Gastroesophageal sphincter (tissue), 4 donors: ENCODE measurements at regions not wholly inside any gene's neighbourhood (a gene's known extent, or its start where the extent isn't known, plus 50 kb on each side); places are given as distances from the start of the nearest gene placed in this dataset.

Experiments used
- ATAC-seq: fragments of 150-250 bp; one replicate; pipeline ENCODE4 v1.9.1; 2016; ENCODE audit warnings: mild to moderate bottlenecking, moderate library complexity
- H3K27ac ChIP-seq, 4 donors: fragments of 200-600 bp; sonication (generic) in 3 of 4; 1 replicate in 3 of 4; 2 replicates in 1 of 4; pipeline ENCODE4 v1.5.1; 2016 to 2019
- H3K27me3 ChIP-seq: fragments of 200-600 bp; sonication (generic); one replicate; pipeline ENCODE4 v1.5.1; 2019
- H3K36me3 ChIP-seq, 2 donors: fragments of 200-600 bp; sonication (generic); one replicate each; pipeline ENCODE4 v1.5.1; 2019; ENCODE audit warnings: control low read depth in 1 of 2
- H3K4me1 ChIP-seq, 3 donors: fragments of 200-600 bp; sonication (generic); 1 replicate in 2 of 3; 2 replicates in 1 of 3; pipeline ENCODE4 v1.5.1; 2016 to 2019; ENCODE audit warnings: control low read depth in 2 of 3
- H3K4me3 ChIP-seq, 2 donors: fragments of 200-600 bp; sonication (generic); one replicate each; pipeline ENCODE4 v1.5.1; 2019; ENCODE audit warnings: mild to moderate bottlenecking in 1 of 2, moderate library complexity in 1 of 2
- H3K9me3 ChIP-seq, 3 donors: fragments of 200-600 bp; sonication (generic); one replicate each; pipeline ENCODE4 v1.5.1; 2017 to 2019; ENCODE audit warnings: control low read depth in 2 of 3
- CTCF ChIP-seq, 4 experiments: fragments of 200-600 bp in 2 of 4; fragments of 450-650 bp in 2 of 4; sonication (generic) in 1 of 4; IDR thresholded peaks; one replicate each; pipeline ENCODE4 v1.5.1; 2017 to 2019; ENCODE audit warnings: antibody characterized with exemption in 4 of 4, mild to moderate bottlenecking in 2 of 4, moderate library complexity in 2 of 4
- EP300 ChIP-seq: sonication (generic); formaldehyde crosslinking; IDR thresholded peaks from one replicate; pipeline ENCODE4 v1.6.1; 2017; ENCODE audit warnings: antibody characterized with exemption, mild to moderate bottlenecking
- POLR2A ChIP-seq, 2 donors: fragments of 450-650 bp; IDR thresholded peaks; one replicate each; pipeline ENCODE4 v1.6.1; 2017; ENCODE audit warnings: antibody characterized with exemption in 2 of 2, mild to moderate bottlenecking in 2 of 2, moderate library complexity in 1 of 2
- POLR2AphosphoS5 ChIP-seq: sonication (generic); formaldehyde crosslinking; IDR thresholded peaks from one replicate; pipeline ENCODE4 v1.6.1; 2017; ENCODE audit warnings: antibody characterized with exemption
- WGBS, 2 donors: methylation state at CpG; one replicate each; pipeline ENCODE4 v1.1.5; 2018; ENCODE audit warnings: low coverage in 1 of 2; 5-methylcytosine and 5-hydroxymethylcytosine counted together

GRCh38 chr10:60570272-60570865 is 180.7 kb upstream of the ANK3 start:
- Histone ChIP-seq H3K27me3 (no peaks in the 10 kb centered on the region), H3K4me1 (peaks cover 0 to 16% (median 0%) of the 10 kb centered on the region in 3 donors), H3K36me3 (no peaks in the 10 kb centered on the region), H3K4me3 (no peak overlapping the region), H3K27ac (no peak overlapping the region), H3K9me3 (peaks cover 0 to 4% (median 0%) of the 10 kb centered on the region in 3 donors)
- no peak for TF ChIP-seq EP300
- no peak for TF ChIP-seq CTCF (IDR thresholded peaks at IDR 0.05)
- TF ChIP-seq POLR2A (IDR thresholded peaks at IDR 0.05) = no peak
- no peak for TF ChIP-seq POLR2AphosphoS5
- WGBS, 2 donors = 69% methylated on average over 1 of the region's 1 CpG; no CpG with 5 or more reads in 1 of the 2 donors
- ATAC-seq = no peak

- H3K4me1 ChIP-seq = peaks cover 0 to 16% (median 0%) of the 10 kb centered on the region in 3 donors
- H3K27me3 ChIP-seq = no peaks in the 10 kb centered on the region
- no peak for TF ChIP-seq POLR2A (IDR thresholded peaks at IDR 0.05)
- no peak for TF ChIP-seq EP300
- ATAC-seq = no peak
- no peak overlapping the region for H3K4me3 ChIP-seq
- peaks cover 0 to 4% (median 0%) of the 10 kb centered on the region in 3 donors for H3K9me3 ChIP-seq
- H3K36me3 ChIP-seq = no peaks in the 10 kb centered on the region
- H3K27ac ChIP-seq = no peak overlapping the region
These were observed 180.0 kb upstream of the ANK3 start for GRCh38 chr10:60569681-60570080.

GRCh38 chr10:60566096-60566495 is 176.4 kb upstream of the ANK3 start:
- no peak overlapping the region for H3K4me3 ChIP-seq
- no peak for ATAC-seq
- H3K36me3 ChIP-seq = no peaks in the 10 kb centered on the region
- TF ChIP-seq POLR2AphosphoS5 (no peak), EP300 (no peak), CTCF (IDR thresholded peaks at IDR 0.05) (no peak), POLR2A (IDR thresholded peaks at IDR 0.05) (no peak)
- no peaks in the 10 kb centered on the region for H3K27me3 ChIP-seq
- H3K9me3 ChIP-seq = peaks cover 0 to 4% (median 0%) of the 10 kb centered on the region in 3 donors
- no peak overlapping the region for H3K27ac ChIP-seq
- peaks cover 0 to 5% (median 5%) of the 10 kb centered on the region in 3 donors for H3K4me1 ChIP-seq

- Histone ChIP-seq H3K9me3 (peaks cover 0 to 4% (median 0%) of the 10 kb centered on the region in 3 donors), H3K4me1 (peaks cover 0 to 5% (median 5%) of the 10 kb centered on the region in 3 donors), H3K36me3 (no peaks in the 10 kb centered on the region), H3K27ac (no peak overlapping the region), H3K4me3 (no peak overlapping the region), H3K27me3 (no peaks in the 10 kb centered on the region)
- TF ChIP-seq EP300 (no peak), POLR2A (IDR thresholded peaks at IDR 0.05) (no peak), POLR2AphosphoS5 (no peak), CTCF (IDR thresholded peaks at IDR 0.05) (no peak)
- ATAC-seq = no peak
- 60 to 78% methylated on average over 1 to 2 of the region's 2 CpGs for WGBS, 2 donors
These were observed 175.8 kb upstream of the ANK3 start for GRCh38 chr10:60565492-60565891.

GRCh38 chr10:60564475-60564874 is 174.8 kb upstream of the ANK3 start:
- Histone ChIP-seq H3K27me3 (no peaks in the 10 kb centered on the region), H3K4me3 (no peak overlapping the region), H3K4me1 (peaks cover 0 to 5% (median 5%) of the 10 kb centered on the region in 3 donors), H3K27ac (no peak overlapping the region), H3K36me3 (no peaks in the 10 kb centered on the region), H3K9me3 (peaks cover 0 to 4% (median 0%) of the 10 kb centered on the region in 3 donors)
- no peak for ATAC-seq
- 69 to 81% methylated on average over 2 to 3 of the region's 3 CpGs for WGBS, 2 donors
- no peak for TF ChIP-seq POLR2A (IDR thresholded peaks at IDR 0.05)
- no peak for TF ChIP-seq POLR2AphosphoS5
- TF ChIP-seq EP300 = no peak
- no peak for TF ChIP-seq CTCF (IDR thresholded peaks at IDR 0.05)
